CD4-positive, alpha-beta memory T cell (primary cell): ENCODE measurements at regions not wholly inside any gene's neighbourhood (a gene's known extent, or its start where the extent isn't known, plus 50 kb on each side); places are given as distances from the start of the nearest gene placed in this dataset.

ENCODE experiments used
- CTCF ChIA-PET: fragments of 350-600 bp; sonication (Branson Sonifier 250); formaldehyde crosslinking; loops from one replicate; lab custom pipeline; 2021; ENCODE audit warnings: inconsistent platforms; ENCODE audit not compliant: partially characterized antibody; lab: Charles Lee
- POLR2A ChIA-PET: fragments of 350-600 bp; sonication (Branson Sonifier 250); formaldehyde crosslinking; loops from one replicate; lab custom pipeline; 2021; ENCODE audit not compliant: partially characterized antibody; lab: Charles Lee
- DNase-seq, 5 donors: peaks; one replicate each; pipeline versions ENCODE4 v3.0.0 to v3.0.0-alpha.2; 2020 to 2022; ENCODE audit warnings: mixed read lengths in 1 of 5
- H3K27ac ChIP-seq: one replicate; pipeline ENCODE4 v1.7.0; 2013; ENCODE audit warnings: low read depth, low read length
- H3K27me3 ChIP-seq: 2 replicates; pipeline ENCODE4 v1.7.0; 2013; ENCODE audit warnings: mild to moderate bottlenecking, low read length, moderate library complexity; ENCODE audit not compliant: insufficient read depth
- H3K36me3 ChIP-seq: 2 replicates; pipeline ENCODE4 v1.7.0; 2013; ENCODE audit warnings: mild to moderate bottlenecking, low read length, moderate library complexity; ENCODE audit not compliant: insufficient read depth
- H3K4me1 ChIP-seq: 2 replicates; pipeline ENCODE4 v1.7.0; 2013; ENCODE audit warnings: mild to moderate bottlenecking, low read length, moderate library complexity; ENCODE audit not compliant: insufficient read depth
- H3K4me3 ChIP-seq, 2 donors: one replicate each; pipeline ENCODE4 v1.7.0; 2013; ENCODE audit warnings: low read length in 2 of 2, mild to moderate bottlenecking in 1 of 2
- H3K9me3 ChIP-seq, 2 donors: one replicate each; pipeline ENCODE4 v1.7.0; 2013; ENCODE audit warnings: low read length in 2 of 2, control low read depth in 1 of 2; ENCODE audit not compliant: control insufficient read depth in 1 of 2
- H3K27ac Mint-ChIP-seq, 7 donors: one replicate each; pipeline ENCODE4 v1.8.0; 2020 to 2021; ENCODE audit warnings: mixed read lengths in 7 of 7, mild to moderate bottlenecking in 6 of 7, inconsistent platforms in 3 of 7, moderate library complexity in 3 of 7
- H3K27me3 Mint-ChIP-seq, 2 donors: one replicate each; pipeline ENCODE4 v1.8.0; 2020 to 2021; ENCODE audit warnings: mixed read lengths in 2 of 2
- H3K36me3 Mint-ChIP-seq, 2 donors: one replicate each; pipeline ENCODE4 v1.8.0; 2020 to 2021; ENCODE audit warnings: mixed read lengths in 2 of 2, inconsistent platforms in 1 of 2, mild to moderate bottlenecking in 1 of 2
- H3K4me1 Mint-ChIP-seq, 4 donors: one replicate each; pipeline ENCODE4 v1.8.0; 2020 to 2021; ENCODE audit warnings: mixed read lengths in 4 of 4, mild to moderate bottlenecking in 1 of 4
- H3K4me3 Mint-ChIP-seq, 8 donors: one replicate each; pipeline ENCODE4 v1.8.0; 2020 to 2021; ENCODE audit warnings: mixed read lengths in 8 of 8, mild to moderate bottlenecking in 7 of 8, moderate library complexity in 6 of 8, inconsistent platforms in 3 of 8
- H3K9me3 Mint-ChIP-seq, 8 donors: one replicate each; pipeline ENCODE4 v1.8.0; 2020 to 2021; ENCODE audit warnings: mixed read lengths in 8 of 8, mild to moderate bottlenecking in 5 of 8, inconsistent platforms in 3 of 8, moderate library complexity in 1 of 8
- intact Hi-C: fragments of 100-400 bp; cut with micrococcal nuclease; formaldehyde crosslinking; loops from one replicate; pipeline ENCODE4 v1.15.1; 2023

- Histone ChIP-seq H3K4me1 (no peaks in the 10 kb centered on the region), H3K4me3 (no peak overlapping the region), H3K9me3 (no peaks in the 10 kb centered on the region), H3K36me3 (no peaks in the 10 kb centered on the region), H3K27ac (no peak overlapping the region), H3K27me3 (no peaks in the 10 kb centered on the region)
- Mint-ChIP-seq H3K4me1 (no peaks in the 10 kb centered on the region), H3K36me3 (no peaks in the 10 kb centered on the region), H3K27ac (no peak overlapping the region), H3K27me3 (peaks cover 3 to 5% of the 10 kb centered on the region in 2 donors), H3K4me3 (no peak overlapping the region), H3K9me3 (peaks cover 0 to 9% (median 0%) of the 10 kb centered on the region in 8 donors)
- intact Hi-C loops, result no loop called here
- POLR2A ChIA-PET, result no interaction called here
- DNase-seq, result no peak
- CTCF ChIA-PET, result no interaction called here
Measured at GRCh38 chr13:74847966-74848365, 634.0 kb downstream of the TBC1D4 start.

GRCh38 chr13:74845806-74846205 lies 636.2 kb downstream of the TBC1D4 start:
- peaks cover 0 to 9% (median 0%) of the 10 kb centered on the region in 8 donors for H3K9me3 Mint-ChIP-seq
- H3K27ac Mint-ChIP-seq, result no peak overlapping the region
- no peak for DNase-seq
- POLR2A ChIA-PET, result no interaction called here
- CTCF ChIA-PET, result no interaction called here
- no peaks in the 10 kb centered on the region for H3K9me3 ChIP-seq
- no peaks in the 10 kb centered on the region for H3K4me1 ChIP-seq
- no peaks in the 10 kb centered on the region for H3K36me3 Mint-ChIP-seq
- no peaks in the 10 kb centered on the region for H3K27me3 ChIP-seq
- no peak overlapping the region for H3K4me3 Mint-ChIP-seq
- peaks cover 5 to 8% of the 10 kb centered on the region in 2 donors for H3K27me3 Mint-ChIP-seq
- no peak overlapping the region for H3K27ac ChIP-seq
- H3K4me3 ChIP-seq, result no peak overlapping the region
- intact Hi-C loops, result no loop called here
- no peaks in the 10 kb centered on the region for H3K4me1 Mint-ChIP-seq
- no peaks in the 10 kb centered on the region for H3K36me3 ChIP-seq

DNA sequence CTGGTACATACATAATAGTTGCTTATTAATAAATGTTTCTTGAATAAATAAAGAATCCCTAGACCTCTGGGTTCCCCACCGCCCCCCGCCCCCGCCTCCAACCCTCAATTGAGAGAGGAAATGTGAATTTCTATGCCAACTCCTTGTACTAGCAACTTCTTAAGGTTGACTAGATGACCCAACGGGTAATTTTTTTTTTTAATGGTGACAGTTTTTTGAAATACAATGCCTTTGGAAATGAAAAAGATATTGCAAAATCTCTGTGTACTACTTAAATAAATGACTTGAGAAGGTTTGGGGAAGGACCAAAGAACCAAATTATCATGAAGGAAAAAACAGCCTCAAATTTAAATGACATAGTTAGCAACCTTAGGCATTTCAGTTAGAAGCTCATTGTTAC lies 640.3 kb downstream of the TBC1D4 start:
- H3K27ac Mint-ChIP-seq, result no peak overlapping the region
- H3K9me3 Mint-ChIP-seq, result peaks cover 0 to 3% (median 0%) of the 10 kb centered on the region in 8 donors
- H3K4me3 ChIP-seq, result no peak overlapping the region
- H3K27ac ChIP-seq, result no peak overlapping the region
- H3K36me3 ChIP-seq, result no peaks in the 10 kb centered on the region
- no peaks in the 10 kb centered on the region for H3K4me1 Mint-ChIP-seq
- no peaks in the 10 kb centered on the region for H3K36me3 Mint-ChIP-seq
- no peaks in the 10 kb centered on the region for H3K4me1 ChIP-seq
- DNase-seq, result no peak
- no peaks in the 10 kb centered on the region for H3K27me3 ChIP-seq
- ChIA-PET POLR2A (no interaction called here), CTCF (no interaction called here)
- intact Hi-C loops, result no loop called here
- H3K9me3 ChIP-seq, result no peaks in the 10 kb centered on the region
- H3K4me3 Mint-ChIP-seq, result no peak overlapping the region
- H3K27me3 Mint-ChIP-seq, result peaks cover 5 to 7% of the 10 kb centered on the region in 2 donors

DNA sequence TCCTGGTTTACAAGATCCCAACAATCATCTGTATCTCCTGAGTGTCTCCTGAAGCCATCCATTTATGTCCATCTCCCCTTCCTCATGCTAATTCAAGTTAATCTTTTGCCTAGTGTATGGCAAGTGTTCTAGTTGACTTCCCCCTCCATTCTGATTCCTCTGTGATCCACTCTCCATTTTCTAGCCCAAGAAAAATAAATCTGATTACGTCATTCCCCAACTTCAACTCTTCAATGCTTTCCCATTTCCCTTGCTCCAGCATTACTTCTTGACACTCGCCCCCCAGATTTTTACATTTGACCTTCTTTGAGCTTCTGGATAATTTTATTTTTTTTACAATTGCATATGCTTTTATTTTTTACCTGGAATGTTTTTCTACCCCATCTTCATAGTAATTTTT lies 640.8 kb downstream of the TBC1D4 start:
- Histone ChIP-seq H3K27ac (no peak overlapping the region), H3K4me1 (no peaks in the 10 kb centered on the region), H3K4me3 (no peak overlapping the region), H3K36me3 (no peaks in the 10 kb centered on the region), H3K9me3 (no peaks in the 10 kb centered on the region), H3K27me3 (no peaks in the 10 kb centered on the region)
- CTCF ChIA-PET, result no interaction called here
- Mint-ChIP-seq H3K36me3 (no peaks in the 10 kb centered on the region), H3K4me1 (no peaks in the 10 kb centered on the region), H3K4me3 (no peak overlapping the region), H3K27me3 (peaks cover 5 to 7% of the 10 kb centered on the region in 2 donors), H3K9me3 (peaks cover 0 to 3% (median 0%) of the 10 kb centered on the region in 8 donors), H3K27ac (no peak overlapping the region)
- intact Hi-C loops, result no loop called here
- no peak for DNase-seq
- POLR2A ChIA-PET, result no interaction called here

DNA sequence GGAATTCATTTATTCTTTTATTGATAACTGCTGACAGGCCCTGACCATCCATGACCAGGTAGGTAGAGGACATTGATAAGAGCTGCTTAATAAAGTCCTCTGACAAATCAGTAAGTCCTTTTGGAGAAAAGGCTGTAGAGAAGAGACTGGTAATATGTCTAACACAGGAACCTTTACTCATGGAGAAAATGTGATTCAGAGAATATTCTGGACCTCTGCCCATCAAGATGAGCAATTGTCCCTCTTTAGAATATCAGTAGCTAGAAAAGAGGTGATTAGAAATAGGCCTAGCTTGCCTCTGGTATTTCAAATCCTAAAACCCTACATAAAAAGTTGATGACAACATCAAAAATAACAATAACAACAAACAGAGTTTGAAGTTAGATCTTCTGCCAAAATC lies 642.3 kb downstream of the TBC1D4 start:
- peaks cover 4 to 6% of the 10 kb centered on the region in 2 donors for H3K27me3 Mint-ChIP-seq
- no peaks in the 10 kb centered on the region for H3K9me3 ChIP-seq
- peaks cover 0 to 3% (median 0%) of the 10 kb centered on the region in 8 donors for H3K9me3 Mint-ChIP-seq
- H3K36me3 Mint-ChIP-seq, result no peaks in the 10 kb centered on the region
- no peak overlapping the region for H3K27ac Mint-ChIP-seq
- H3K4me3 ChIP-seq, result no peak overlapping the region
- no peaks in the 10 kb centered on the region for H3K4me1 ChIP-seq
- H3K27ac ChIP-seq, result no peak overlapping the region
- no peaks in the 10 kb centered on the region for H3K4me1 Mint-ChIP-seq
- H3K4me3 Mint-ChIP-seq, result no peak overlapping the region
- intact Hi-C loops, result no loop called here
- no peaks in the 10 kb centered on the region for H3K36me3 ChIP-seq
- POLR2A ChIA-PET, result no interaction called here
- H3K27me3 ChIP-seq, result no peaks in the 10 kb centered on the region
- CTCF ChIA-PET, result no interaction called here
- no peak for DNase-seq

DNA sequence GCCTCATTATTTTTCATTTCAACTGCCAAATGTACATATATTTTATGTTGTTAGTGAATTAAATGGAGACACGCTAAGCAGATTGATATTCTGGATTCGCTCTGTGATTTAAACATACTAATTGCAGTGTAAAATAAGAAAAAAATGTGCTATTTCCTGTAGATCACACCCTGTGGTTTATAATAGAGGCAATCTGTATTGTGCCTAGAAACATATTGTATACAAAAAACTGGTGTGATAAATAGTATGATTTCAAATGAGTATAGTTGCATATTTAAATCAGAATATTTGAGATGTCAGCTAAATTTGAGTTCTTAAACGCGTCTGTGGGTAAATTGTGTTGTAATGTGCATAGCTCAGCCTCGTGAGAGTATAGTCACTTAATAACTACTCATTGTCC lies 643.9 kb downstream of the TBC1D4 start:
- H3K36me3 Mint-ChIP-seq, result no peaks in the 10 kb centered on the region
- H3K36me3 ChIP-seq, result no peaks in the 10 kb centered on the region
- no peaks in the 10 kb centered on the region for H3K4me1 ChIP-seq
- H3K27ac ChIP-seq, result no peak overlapping the region
- intact Hi-C loops, result no loop called here
- H3K4me3 Mint-ChIP-seq, result no peak overlapping the region
- no peak for DNase-seq
- ChIA-PET CTCF (no interaction called here), POLR2A (no interaction called here)
- H3K27me3 ChIP-seq, result no peaks in the 10 kb centered on the region
- no peak overlapping the region for H3K4me3 ChIP-seq
- no peaks in the 10 kb centered on the region for H3K4me1 Mint-ChIP-seq
- no peak overlapping the region for H3K27ac Mint-ChIP-seq
- no peaks in the 10 kb centered on the region for H3K9me3 Mint-ChIP-seq
- no peaks in the 10 kb centered on the region for H3K9me3 ChIP-seq
- H3K27me3 Mint-ChIP-seq, result peaks cover 0 to 6% of the 10 kb centered on the region in 2 donors

DNA sequence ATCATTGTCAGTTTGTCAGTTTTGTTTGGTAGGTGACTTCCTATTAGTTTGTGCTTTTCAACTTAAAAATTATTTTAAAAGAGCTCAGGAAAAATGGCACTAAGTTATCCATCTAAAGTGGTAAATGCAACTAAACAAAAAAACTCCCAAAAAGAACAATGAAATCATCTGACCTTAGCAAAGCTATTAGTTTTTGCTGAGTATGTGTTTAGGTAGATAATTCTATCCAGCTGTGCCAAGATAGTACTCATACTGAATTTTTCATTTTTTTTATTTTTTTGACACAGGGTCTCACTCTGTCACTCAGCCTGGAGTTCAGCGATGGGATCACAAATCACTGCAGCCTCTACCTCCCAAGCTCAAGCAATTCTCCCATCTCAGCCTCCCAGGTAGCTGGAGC lies 645.3 kb downstream of the TBC1D4 start:
- ChIA-PET POLR2A (no interaction called here), CTCF (no interaction called here)
- DNase-seq, result no peak
- Histone ChIP-seq H3K4me3 (no peak overlapping the region), H3K4me1 (no peaks in the 10 kb centered on the region), H3K27ac (no peak overlapping the region), H3K36me3 (no peaks in the 10 kb centered on the region), H3K9me3 (no peaks in the 10 kb centered on the region), H3K27me3 (no peaks in the 10 kb centered on the region)
- H3K27ac Mint-ChIP-seq, result no peak overlapping the region
- no peak overlapping the region for H3K4me3 Mint-ChIP-seq
- H3K9me3 Mint-ChIP-seq, result no peaks in the 10 kb centered on the region
- intact Hi-C loops, result no loop called here
- no peaks in the 10 kb centered on the region for H3K4me1 Mint-ChIP-seq
- no peaks in the 10 kb centered on the region for H3K36me3 Mint-ChIP-seq
- H3K27me3 Mint-ChIP-seq, result peaks cover 0 to 1% of the 10 kb centered on the region in 2 donors

DNA sequence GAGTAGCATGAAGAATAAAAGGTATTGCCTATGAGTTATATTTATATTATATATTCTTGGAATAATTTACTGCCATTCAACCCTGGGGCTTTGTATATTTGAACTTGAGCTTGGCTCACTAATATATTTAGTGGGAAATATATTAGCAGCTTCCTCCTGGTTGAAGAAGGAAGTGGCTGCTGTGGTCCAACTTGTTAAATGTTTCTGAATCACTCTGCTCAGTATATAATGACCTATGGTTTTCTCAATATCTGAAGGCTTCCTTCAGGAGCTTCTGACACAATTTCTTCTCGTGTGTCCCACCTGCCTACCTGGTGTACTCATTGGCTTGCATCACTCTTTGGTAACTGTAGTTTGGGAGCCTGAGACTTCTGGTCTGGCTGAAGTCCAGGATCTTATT lies 646.4 kb downstream of the TBC1D4 start:
- no peaks in the 10 kb centered on the region for H3K4me1 Mint-ChIP-seq
- Histone ChIP-seq H3K4me3 (no peak overlapping the region), H3K27me3 (no peaks in the 10 kb centered on the region), H3K36me3 (no peaks in the 10 kb centered on the region), H3K4me1 (no peaks in the 10 kb centered on the region), H3K9me3 (no peaks in the 10 kb centered on the region), H3K27ac (no peak overlapping the region)
- DNase-seq, result no peak
- POLR2A ChIA-PET, result no interaction called here
- intact Hi-C loops, result no loop called here
- CTCF ChIA-PET, result no interaction called here
- no peak overlapping the region for H3K27ac Mint-ChIP-seq
- no peaks in the 10 kb centered on the region for H3K9me3 Mint-ChIP-seq
- no peak overlapping the region for H3K4me3 Mint-ChIP-seq
- no peaks in the 10 kb centered on the region for H3K36me3 Mint-ChIP-seq
- H3K27me3 Mint-ChIP-seq, result peaks cover 0 to 1% of the 10 kb centered on the region in 2 donors
